GM18502 (cell line): ENCODE measurements at regions not wholly inside any gene's neighbourhood (a gene's known extent, or its start where the extent isn't known, plus 50 kb on each side); places are given as distances from the start of the nearest gene placed in this dataset.

ENCODE experiments used
- ATAC-seq: cut with Tn5 transposase; IDR thresholded peaks from one replicate; pipeline ENCODE4 v1.9.1; 2021; ENCODE audit warnings: mild to moderate bottlenecking; ENCODE audit not compliant: unreplicated experiment, poor library complexity

DNA sequence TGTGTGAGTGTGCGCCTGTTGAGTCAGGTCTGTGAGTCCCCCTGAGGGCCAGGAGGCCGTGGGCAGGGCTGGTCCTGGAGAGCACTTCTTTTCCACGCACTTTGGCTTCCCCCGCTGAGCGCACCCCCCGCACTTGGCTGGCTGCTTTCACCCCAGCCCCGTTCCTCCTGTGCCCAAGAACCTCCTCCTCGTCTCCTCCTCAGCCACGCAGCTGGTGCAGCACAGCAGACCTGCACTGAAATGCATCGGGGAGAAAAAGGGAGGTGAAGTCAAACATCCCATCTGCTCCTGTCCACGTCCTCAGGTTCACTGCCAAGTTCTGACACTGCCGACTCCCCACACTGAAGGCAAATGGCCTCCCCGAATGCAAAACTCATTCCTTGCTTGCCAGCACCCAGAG is 362.7 kb upstream of the SFSWAP start:
- no peak for ATAC-seq

DNA sequence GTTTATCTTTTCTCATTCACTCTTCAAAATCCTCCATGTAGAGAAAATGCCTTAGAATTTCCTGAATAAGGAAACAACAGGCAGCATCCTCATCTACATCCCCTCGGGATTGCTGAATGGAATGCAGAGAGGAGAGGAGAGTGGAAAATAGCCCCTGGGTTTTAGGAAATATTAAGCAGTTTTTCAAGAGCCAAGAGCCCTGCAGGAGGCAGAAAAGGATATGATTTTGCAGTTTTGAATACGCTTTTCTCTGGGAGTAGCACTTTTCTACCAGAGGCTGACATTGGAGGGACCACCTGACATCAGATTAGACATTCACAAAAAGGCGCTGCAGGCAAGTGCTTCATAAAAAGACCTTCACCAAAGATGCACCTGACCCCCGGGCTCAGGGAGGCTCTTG is 362.2 kb upstream of the SFSWAP start:
- no peak for ATAC-seq

DNA sequence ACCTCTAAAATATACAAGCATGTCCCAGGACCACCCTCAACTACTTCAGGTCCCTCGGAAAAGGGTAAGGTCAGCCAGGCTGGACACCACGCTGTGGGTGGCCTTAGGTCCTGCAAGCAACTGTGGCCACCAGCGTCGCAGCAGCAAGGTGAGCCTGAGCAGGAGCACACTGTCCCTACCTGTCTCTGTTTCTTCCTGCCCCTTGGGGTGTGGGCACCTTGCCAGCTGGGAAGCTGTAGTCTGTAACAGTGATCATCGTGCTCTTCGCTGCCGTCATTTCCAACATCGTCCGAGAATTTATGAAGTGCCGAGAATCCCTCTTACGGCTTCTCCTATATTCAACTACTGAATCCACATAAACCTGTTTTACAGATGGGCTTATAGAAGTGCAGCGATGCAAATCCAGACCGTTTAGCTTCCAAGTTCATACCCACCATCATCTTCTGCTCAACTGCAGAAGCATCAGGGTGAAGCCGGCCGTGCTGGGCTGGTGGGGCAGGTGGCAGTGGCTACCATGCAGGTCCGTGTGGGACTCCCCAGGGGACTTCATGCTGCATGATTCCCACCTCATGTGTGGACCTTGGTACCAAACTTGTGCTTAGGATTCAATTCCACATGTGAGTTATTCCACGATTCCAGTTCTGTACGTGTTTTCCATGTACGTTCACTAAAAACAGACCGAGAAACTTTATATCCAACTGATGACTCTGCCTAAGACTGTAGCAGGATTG is 361.3 kb upstream of the SFSWAP start:
- ATAC-seq, result no peak

- no peak for ATAC-seq
Observed at GRCh38 chr12:131350943-131351318, 360.0 kb upstream of the SFSWAP start.

DNA sequence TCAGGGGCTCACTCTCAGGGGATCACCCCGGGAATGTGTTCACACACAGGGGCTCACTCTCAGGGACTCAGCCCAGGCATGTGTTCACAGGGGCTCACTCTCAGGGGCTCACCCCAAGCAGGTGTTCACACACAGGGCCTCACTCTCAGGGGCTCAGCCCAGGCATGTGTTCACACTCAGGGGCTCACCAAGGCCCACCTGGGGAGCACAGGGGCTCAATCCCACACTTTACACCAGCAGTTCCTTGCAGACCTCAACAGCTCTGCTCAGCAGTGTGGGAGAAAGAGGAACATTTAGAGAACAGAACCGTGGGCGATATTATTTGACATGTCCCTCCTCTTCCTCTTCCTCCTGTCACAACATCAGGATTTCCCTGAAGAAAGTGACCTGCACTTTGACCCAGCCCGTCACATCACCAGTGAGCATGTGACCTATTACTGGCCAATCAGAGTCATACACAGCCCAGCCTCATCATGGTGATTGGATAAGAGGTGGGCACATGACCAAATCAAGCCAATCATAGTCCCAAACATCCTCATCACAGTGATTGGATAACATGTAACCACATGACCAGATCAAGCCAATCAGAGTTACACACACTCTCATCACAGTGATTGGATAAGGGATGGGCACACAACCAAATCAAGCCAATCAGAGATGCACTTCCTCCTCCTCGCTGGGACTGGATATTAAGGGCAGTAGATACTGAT is 359.4 kb upstream of the SFSWAP start:
- ATAC-seq, result no peak

GRCh38 chr12:131352296-131352900 is 358.5 kb upstream of the SFSWAP start:
- ATAC-seq, result no peak

DNA sequence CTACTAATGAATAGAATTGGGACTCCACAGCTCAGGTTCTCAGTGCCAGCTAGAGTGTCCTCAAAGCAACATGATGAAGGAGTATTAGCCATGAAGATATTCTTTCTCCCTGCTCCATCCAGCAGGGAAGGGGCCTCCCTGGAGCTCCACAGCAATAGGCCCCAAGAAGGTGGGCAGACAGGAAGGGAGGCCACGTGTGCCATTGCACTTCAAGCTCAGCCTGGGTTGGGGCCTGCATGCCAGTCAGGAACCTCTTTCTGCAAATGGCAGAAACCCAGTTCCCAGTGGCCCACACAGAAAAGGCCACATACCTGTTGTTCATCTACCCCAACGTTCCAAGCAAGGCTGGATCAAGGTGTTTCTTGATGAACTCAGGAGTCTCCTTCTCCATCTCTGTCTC is 357.5 kb upstream of the SFSWAP start:
- ATAC-seq, result no peak

DNA sequence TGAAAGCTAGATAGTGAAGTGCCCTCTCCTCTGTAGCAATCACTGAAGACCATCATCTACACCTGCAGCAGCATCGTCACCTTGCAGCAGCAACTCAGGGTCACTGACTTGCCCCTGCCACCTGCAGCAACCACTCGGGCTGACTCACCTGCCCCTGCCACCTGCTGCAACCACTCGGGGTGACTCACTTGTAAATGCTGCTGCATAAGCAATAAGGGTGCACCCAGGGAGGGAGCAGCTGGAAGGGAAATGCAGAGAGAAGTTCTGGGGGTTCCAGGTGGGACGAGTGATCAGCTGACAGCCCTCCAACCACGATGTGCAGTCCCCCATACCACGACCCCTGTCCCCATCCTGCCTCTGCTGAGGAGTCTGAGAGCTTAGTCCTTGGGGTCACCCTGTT is 357.1 kb upstream of the SFSWAP start:
- ATAC-seq, result no peak

GRCh38 chr12:131355361-131356245 is 355.3 kb upstream of the SFSWAP start:
- no peak for ATAC-seq

DNA sequence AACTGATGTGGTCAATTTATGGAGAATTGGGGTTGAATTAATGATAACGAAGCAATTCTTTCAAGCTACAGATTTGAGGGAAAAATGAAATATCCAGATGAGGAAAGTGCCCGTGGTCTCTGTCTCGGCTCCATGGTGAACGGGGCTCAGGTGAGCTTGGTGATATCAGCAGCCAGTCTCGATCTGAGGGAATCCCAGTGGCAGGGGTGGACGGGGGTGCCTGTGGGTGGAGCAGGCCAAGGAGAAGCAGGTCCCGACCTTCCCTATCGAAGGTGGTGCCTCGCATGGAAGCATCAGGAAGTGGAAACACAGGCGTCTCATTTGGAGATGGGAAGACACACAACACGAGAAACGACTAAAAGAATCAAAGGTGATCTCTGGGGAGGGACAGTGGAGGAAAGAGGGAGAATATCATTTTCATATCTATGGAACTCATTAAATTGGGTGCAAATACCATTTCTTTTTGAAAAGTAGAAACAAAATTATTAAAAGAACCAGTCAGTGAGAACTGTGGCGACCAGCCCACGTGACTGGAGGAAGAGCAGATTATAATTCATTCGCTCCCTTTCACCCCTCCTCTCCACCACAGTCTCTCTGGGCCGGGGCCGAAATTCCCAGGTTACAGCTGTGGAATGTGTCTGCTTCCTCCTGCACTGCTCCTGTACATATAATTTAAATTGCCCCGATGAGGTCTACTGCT is 354.3 kb upstream of the SFSWAP start:
- ATAC-seq, result no peak

DNA sequence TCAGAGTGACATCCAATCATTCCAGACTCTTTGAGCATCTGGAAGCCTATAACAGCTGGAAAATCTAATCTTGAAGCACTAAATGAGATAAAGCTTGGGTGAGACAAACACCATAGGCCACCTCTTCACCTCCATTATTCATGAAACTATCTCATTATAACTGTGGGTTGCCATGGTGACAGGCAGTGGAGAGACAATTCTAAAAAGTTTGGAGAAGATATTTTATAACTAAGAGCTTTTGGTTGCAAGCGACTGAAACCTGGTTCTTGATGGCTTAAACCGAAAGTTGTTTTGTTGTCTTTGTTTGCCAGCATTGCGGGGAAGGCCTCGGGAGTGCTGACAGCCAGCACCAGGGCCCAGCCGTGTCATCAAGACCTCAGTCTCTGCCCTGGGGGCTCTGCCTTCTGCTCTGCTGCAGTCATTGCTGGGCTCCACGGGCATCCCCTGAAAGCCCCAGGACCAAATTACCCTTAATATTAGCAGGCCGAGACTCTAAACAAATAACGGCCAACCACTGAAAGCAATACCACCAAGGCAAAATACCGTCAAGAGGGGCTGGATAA is 353.6 kb upstream of the SFSWAP start:
- no peak for ATAC-seq

- ATAC-seq, result no peak
Observed at GRCh38 chr12:131357920-131358319, 353.0 kb upstream of the SFSWAP start.

- no peak for ATAC-seq
Observed at GRCh38 chr12:131362291-131363211, 348.3 kb upstream of the SFSWAP start.

DNA sequence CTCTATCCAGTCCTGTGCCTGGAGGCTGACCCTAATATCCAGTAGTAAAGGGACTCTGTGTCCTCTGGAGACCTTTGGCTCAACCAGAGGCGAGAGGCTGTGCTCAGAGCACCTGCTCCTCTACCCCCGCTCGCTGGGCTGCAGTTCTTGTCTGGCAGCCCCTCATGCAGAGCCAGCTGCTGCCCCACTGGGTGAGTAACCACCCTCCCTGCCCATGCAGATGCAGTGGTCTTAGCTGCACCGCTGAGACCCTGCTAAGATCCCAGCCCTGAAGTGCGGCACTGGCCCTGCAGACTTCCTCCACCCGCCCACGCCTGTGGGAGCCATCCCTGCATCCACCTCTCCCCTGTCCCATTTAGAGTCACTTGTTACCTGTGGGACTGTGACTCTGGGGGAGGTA is 347.5 kb upstream of the SFSWAP start:
- no peak for ATAC-seq

DNA sequence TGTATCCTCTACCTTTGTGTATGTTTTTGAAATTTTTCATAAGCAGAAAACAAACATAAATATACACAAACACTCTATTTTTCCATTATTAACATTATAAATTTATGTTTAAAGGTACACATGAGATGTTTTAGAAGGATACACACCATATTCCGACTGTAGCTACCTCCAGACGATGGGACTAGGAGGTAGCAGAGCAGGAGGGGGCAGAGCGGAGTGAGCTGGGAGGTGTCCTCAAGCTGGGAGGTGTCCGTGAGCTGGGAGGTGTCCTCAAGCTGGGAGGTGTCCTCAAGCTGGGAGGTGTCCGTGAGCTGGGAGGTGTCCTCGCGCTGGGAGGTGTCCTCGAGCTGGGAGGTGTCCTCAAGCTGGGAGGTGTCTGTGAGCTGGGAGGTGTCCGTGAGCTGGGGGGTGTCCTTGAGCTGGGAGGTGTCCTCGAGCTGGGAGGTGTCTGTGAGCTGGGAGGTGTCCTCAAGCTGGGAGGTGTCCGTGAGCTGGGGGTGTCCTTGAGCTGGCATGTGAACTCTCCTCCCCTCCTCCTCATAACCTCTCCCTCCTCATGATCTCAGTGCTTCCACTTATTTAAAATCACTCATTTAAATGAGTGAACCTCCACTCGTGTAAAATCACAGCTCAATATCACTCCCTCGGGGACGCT is 346.9 kb upstream of the SFSWAP start:
- no peak for ATAC-seq

- ATAC-seq, result no peak
Observed at GRCh38 chr12:131364903-131365820, 345.7 kb upstream of the SFSWAP start.

GRCh38 chr12:131365821-131366260 is 345.0 kb upstream of the SFSWAP start:
- no peak for ATAC-seq
